Head of caudate nucleus (tissue), 42 donors: ENCODE measurements at regions not wholly inside any gene's neighbourhood (a gene's known extent, or its start where the extent isn't known, plus 50 kb on each side); places are given as distances from the start of the nearest gene placed in this dataset.

ENCODE experiments used
- DNase-seq, 42 donors: peaks; one replicate each; pipeline versions ENCODE4 v3.0.0 to v3.0.0-alpha.2; 2020 to 2021; ENCODE audit warnings: mixed read lengths in 7 of 42
- intact Hi-C: fragments of 100-400 bp; cut with DNase I; formaldehyde crosslinking; loops from one replicate; pipeline ENCODE4 v1.15.0; 2022

DNA sequence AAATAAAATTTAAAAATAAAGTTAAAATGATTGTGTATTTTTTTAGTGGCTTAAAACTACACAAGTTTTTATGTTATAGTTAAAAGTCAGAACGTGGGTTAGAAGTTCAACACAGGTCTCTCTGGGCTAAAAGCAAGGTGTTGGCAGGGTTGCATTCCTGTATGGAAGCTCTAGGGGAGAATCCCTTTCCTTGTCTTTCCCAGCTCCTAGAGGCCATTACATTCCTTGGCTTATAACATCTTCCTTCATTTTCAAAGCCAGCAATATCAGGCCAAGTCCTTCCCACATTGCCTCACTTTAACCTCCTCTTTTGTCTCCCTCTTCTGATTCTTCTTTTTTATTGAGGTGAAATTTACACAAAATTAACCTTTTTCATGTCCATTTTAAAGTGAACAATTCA lies 52.4 kb upstream of the EEPD1 start:
- DNase-seq, result peak in 1 of 42 donors; percentile 14
- intact Hi-C loops, result no loop called here
